Trophoblast cell (in vitro differentiated cells and primary cell): ENCODE measurements at regions not wholly inside any gene's neighbourhood (a gene's known extent, or its start where the extent isn't known, plus 50 kb on each side); places are given as distances from the start of the nearest gene placed in this dataset.
A peak's percentile ranks its signal among the peaks of the same experiment; 100 is the strongest.

Experiments used
- DNase-seq, 2 donors: peaks; one replicate each; pipeline ENCODE4 v3.0.0-alpha.2; 2016
- H2AFZ ChIP-seq: 2 replicates; pipeline ENCODE4 v1.6.1; 2013; ENCODE audit warnings: low read length, moderate library complexity, mild to moderate bottlenecking; ENCODE audit not compliant: insufficient read depth, poor library complexity
- H2AK5ac ChIP-seq: 2 replicates; pipeline ENCODE4 v1.6.1; 2013; ENCODE audit warnings: mild to moderate bottlenecking, low read length
- H2BK120ac ChIP-seq: 2 replicates; pipeline ENCODE4 v1.6.1; 2013; ENCODE audit warnings: low read length, mild to moderate bottlenecking, moderate library complexity; ENCODE audit not compliant: insufficient read depth, poor library complexity
- H2BK12ac ChIP-seq: 2 replicates; pipeline ENCODE4 v1.6.1; 2013; ENCODE audit warnings: mild to moderate bottlenecking, low read length, moderate library complexity
- H2BK5ac ChIP-seq: 2 replicates; pipeline ENCODE4 v1.6.1; 2013; ENCODE audit warnings: low read length, low read depth, moderate library complexity, mild to moderate bottlenecking; ENCODE audit not compliant: poor library complexity
- H3K14ac ChIP-seq: 2 replicates; pipeline ENCODE4 v1.6.1; 2013; ENCODE audit warnings: mild to moderate bottlenecking, low read length
- H3K18ac ChIP-seq: 2 replicates; pipeline ENCODE4 v1.6.1; 2013; ENCODE audit warnings: mild to moderate bottlenecking, low read length
- H3K23ac ChIP-seq: 2 replicates; pipeline ENCODE4 v1.6.1; 2013; ENCODE audit warnings: low read length
- H3K27ac ChIP-seq: 2 replicates; pipeline ENCODE4 v1.5.1; 2013; ENCODE audit warnings: low read depth, mild to moderate bottlenecking, inconsistent platforms, low read length, moderate library complexity
- H3K27me3 ChIP-seq: 2 replicates; pipeline ENCODE4 v1.6.1; 2013; ENCODE audit warnings: inconsistent platforms, mild to moderate bottlenecking, low read length, moderate library complexity; ENCODE audit not compliant: insufficient read depth
- H3K36me3 ChIP-seq, 2 experiments: 1 replicate in 1 of 2; 2 replicates in 1 of 2; pipeline ENCODE4 v1.6.1; 2013; ENCODE audit warnings: low read length in 2 of 2, mild to moderate bottlenecking in 2 of 2, moderate library complexity in 1 of 2; ENCODE audit not compliant: insufficient read depth in 2 of 2, control insufficient read depth in 1 of 2
- H3K4ac ChIP-seq: 2 replicates; pipeline ENCODE4 v1.6.1; 2013; ENCODE audit warnings: low read depth, mild to moderate bottlenecking, low read length, moderate library complexity
- H3K4me1 ChIP-seq, 2 experiments: 1 replicate in 1 of 2; 2 replicates in 1 of 2; pipeline ENCODE4 v1.6.1; 2013; ENCODE audit warnings: low read length in 2 of 2, mild to moderate bottlenecking in 2 of 2, moderate library complexity in 1 of 2; ENCODE audit not compliant: insufficient read depth in 2 of 2, control insufficient read depth in 1 of 2
- H3K4me2 ChIP-seq: 2 replicates; pipeline ENCODE4 v1.6.1; 2013; ENCODE audit warnings: inconsistent platforms, mild to moderate bottlenecking, low read length, moderate library complexity
- H3K4me3 ChIP-seq: 2 replicates; pipeline ENCODE4 v1.5.1; 2013; ENCODE audit warnings: mild to moderate bottlenecking, low read depth, low read length, inconsistent platforms
- H3K79me1 ChIP-seq: one replicate; pipeline ENCODE4 v1.6.1; 2013; ENCODE audit warnings: low read length
- H3K79me2 ChIP-seq: 2 replicates; pipeline ENCODE4 v1.6.1; 2013; ENCODE audit warnings: low read length, mild to moderate bottlenecking; ENCODE audit not compliant: control insufficient read depth, insufficient read depth, poor library complexity
- H3K9ac ChIP-seq: 2 replicates; pipeline ENCODE4 v1.6.1; 2013; ENCODE audit warnings: mild to moderate bottlenecking, low read length
- H3K9me3 ChIP-seq: 2 replicates; pipeline ENCODE4 v1.6.1; 2013; ENCODE audit warnings: low read depth, mild to moderate bottlenecking, control low read depth, inconsistent platforms, low read length; ENCODE audit not compliant: insufficient read depth
- H4K12ac ChIP-seq: 2 replicates; pipeline ENCODE4 v1.6.1; 2013; ENCODE audit warnings: low read depth, mild to moderate bottlenecking, low read length, moderate library complexity
- H4K8ac ChIP-seq: 2 replicates; pipeline ENCODE4 v1.6.1; 2013; ENCODE audit warnings: low read depth, mild to moderate bottlenecking, low read length, moderate library complexity
- H4K91ac ChIP-seq: one replicate; pipeline ENCODE4 v1.6.1; 2013; ENCODE audit warnings: low read depth, mild to moderate bottlenecking, low read length, moderate library complexity
- WGBS: extraction: QIAGEN DNeasy Blood & Tissue Kit; methylation state at CpG from one replicate; pipeline ENCODE4 v1.1.7; 2013; ENCODE audit warnings: missing lambda C conversion rate; ENCODE audit not compliant: insufficient read length, insufficient coverage; ENCODE audit errors: extremely low coverage; 5-methylcytosine and 5-hydroxymethylcytosine counted together

DNA sequence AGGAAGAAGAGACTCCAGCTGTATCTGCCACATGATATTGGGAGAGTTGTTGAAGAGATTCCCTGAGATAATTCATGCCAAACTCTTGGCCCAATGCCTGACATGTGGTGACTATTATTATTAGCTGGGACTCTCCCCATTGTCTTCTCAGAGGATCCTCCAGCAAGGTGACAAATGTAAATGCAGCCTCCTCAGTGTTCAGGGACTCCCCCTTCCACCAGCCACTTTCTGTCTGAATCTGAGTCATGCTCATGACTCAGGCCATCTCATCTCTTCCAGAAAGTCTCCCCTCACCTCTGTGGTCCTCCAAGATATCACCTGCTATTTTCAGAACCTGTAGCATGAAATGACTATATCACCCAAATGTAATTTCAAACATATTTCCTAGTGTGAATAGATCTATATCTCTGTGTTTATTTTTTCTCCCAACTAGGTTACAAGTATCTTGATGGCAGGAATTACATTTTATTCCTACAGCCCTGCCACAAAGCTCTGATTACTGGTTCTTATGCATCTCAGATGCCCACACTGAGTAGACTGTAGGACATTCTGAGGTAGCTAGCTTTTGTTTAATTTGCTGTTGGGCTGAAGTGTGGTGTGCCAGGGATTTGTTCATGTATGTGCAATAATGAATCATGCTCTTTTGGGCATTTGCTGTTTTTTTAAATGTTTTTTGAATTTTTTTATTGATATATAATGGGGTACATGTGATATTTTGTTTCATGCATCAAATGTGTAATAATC is 126.6 kb upstream of the IL12B start:
- Histone ChIP-seq H3K79me2 (no peaks in the 10 kb centered on the region), H3K4ac (no peak overlapping the region), H2BK5ac (no peak overlapping the region), H3K79me1 (no peaks in the 10 kb centered on the region), H4K8ac (no peak overlapping the region), H2BK120ac (no peak overlapping the region), H3K9ac (no peak overlapping the region), H3K9me3 (no peaks in the 10 kb centered on the region), H3K23ac (no peak overlapping the region), H2AFZ (no peak overlapping the region), H3K27me3 (no peaks in the 10 kb centered on the region), H3K4me2 (no peak overlapping the region), H3K14ac (no peak overlapping the region), H3K18ac (no peak overlapping the region), H3K4me3 (no peak overlapping the region), H4K12ac (no peak overlapping the region), H2AK5ac (no peak overlapping the region), H2BK12ac (no peak overlapping the region), H4K91ac (no peak overlapping the region), H3K4me1 (no peaks in the 10 kb centered on the region), H3K27ac (no peak overlapping the region), H3K36me3 (no peaks in the 10 kb centered on the region)
- DNase-seq = peak in 1 of 2 donors; percentile 18

DNA sequence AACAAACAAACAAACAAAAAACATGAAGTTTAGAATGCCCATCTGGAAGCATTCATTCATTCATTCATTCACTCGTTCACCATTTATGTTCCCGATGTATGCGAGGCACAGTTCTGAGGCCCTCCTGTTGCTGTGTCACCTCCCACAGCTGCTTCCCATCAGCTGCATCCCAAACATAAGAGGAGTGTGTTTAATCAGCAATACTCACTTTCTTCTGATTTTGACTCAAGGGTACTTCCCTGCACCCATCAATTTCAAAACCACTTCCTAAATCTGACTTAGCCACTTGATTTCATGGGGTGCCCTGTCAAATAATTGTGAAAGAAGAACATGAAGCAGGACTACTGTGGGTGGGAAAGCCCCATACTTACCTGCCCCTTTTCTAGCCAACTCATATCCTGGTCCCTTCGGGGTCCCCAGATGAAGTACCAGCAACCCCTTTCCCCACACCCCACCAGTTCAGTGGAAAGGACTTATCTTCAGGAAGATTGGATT is 128.0 kb upstream of the IL12B start:
- H3K27me3 ChIP-seq = no peaks in the 10 kb centered on the region
- H4K8ac ChIP-seq = no peak overlapping the region
- H4K91ac ChIP-seq = no peak overlapping the region
- no peak overlapping the region for H2AFZ ChIP-seq
- WGBS = no CpG with 5 or more reads among the region's 4 CpGs
- no peaks in the 10 kb centered on the region for H3K36me3 ChIP-seq
- H3K9me3 ChIP-seq = no peaks in the 10 kb centered on the region
- H3K9ac ChIP-seq = no peak overlapping the region
- no peak overlapping the region for H3K18ac ChIP-seq
- H3K4me3 ChIP-seq = no peak overlapping the region
- no peak overlapping the region for H3K14ac ChIP-seq
- H3K79me2 ChIP-seq = no peaks in the 10 kb centered on the region
- DNase-seq = peak in 1 of 2 donors; percentile 10
- no peak overlapping the region for H2AK5ac ChIP-seq
- no peak overlapping the region for H2BK120ac ChIP-seq
- no peak overlapping the region for H3K27ac ChIP-seq
- H3K79me1 ChIP-seq = no peaks in the 10 kb centered on the region
- H2BK12ac ChIP-seq = no peak overlapping the region
- H3K23ac ChIP-seq = no peak overlapping the region
- no peak overlapping the region for H2BK5ac ChIP-seq
- H3K4ac ChIP-seq = no peak overlapping the region
- H3K4me1 ChIP-seq = no peaks in the 10 kb centered on the region
- no peak overlapping the region for H4K12ac ChIP-seq
- no peak overlapping the region for H3K4me2 ChIP-seq

GRCh38 chr5:159459132-159459627 is 128.9 kb upstream of the IL12B start:
- no peaks in the 10 kb centered on the region for H3K27me3 ChIP-seq
- no peak overlapping the region for H3K4me2 ChIP-seq
- no peak overlapping the region for H2BK12ac ChIP-seq
- H4K12ac ChIP-seq = no peak overlapping the region
- no peak overlapping the region for H3K18ac ChIP-seq
- no peak overlapping the region for H3K23ac ChIP-seq
- no peak overlapping the region for H2BK120ac ChIP-seq
- H3K27ac ChIP-seq = no peak overlapping the region
- no peak overlapping the region for H4K8ac ChIP-seq
- H2AFZ ChIP-seq = no peak overlapping the region
- H3K9me3 ChIP-seq = no peaks in the 10 kb centered on the region
- H3K4me1 ChIP-seq = peaks cover 0 to 2% of the 10 kb centered on the region in 2 experiments
- no peak overlapping the region for H4K91ac ChIP-seq
- no peak overlapping the region for H3K4me3 ChIP-seq
- no peak overlapping the region for H2AK5ac ChIP-seq
- no peak overlapping the region for H3K14ac ChIP-seq
- H3K79me1 ChIP-seq = no peaks in the 10 kb centered on the region
- no peak overlapping the region for H2BK5ac ChIP-seq
- no CpG with 5 or more reads among the region's 2 CpGs for WGBS
- no peak for DNase-seq
- H3K36me3 ChIP-seq = no peaks in the 10 kb centered on the region
- H3K4ac ChIP-seq = no peak overlapping the region
- H3K9ac ChIP-seq = no peak overlapping the region
- no peaks in the 10 kb centered on the region for H3K79me2 ChIP-seq

DNA sequence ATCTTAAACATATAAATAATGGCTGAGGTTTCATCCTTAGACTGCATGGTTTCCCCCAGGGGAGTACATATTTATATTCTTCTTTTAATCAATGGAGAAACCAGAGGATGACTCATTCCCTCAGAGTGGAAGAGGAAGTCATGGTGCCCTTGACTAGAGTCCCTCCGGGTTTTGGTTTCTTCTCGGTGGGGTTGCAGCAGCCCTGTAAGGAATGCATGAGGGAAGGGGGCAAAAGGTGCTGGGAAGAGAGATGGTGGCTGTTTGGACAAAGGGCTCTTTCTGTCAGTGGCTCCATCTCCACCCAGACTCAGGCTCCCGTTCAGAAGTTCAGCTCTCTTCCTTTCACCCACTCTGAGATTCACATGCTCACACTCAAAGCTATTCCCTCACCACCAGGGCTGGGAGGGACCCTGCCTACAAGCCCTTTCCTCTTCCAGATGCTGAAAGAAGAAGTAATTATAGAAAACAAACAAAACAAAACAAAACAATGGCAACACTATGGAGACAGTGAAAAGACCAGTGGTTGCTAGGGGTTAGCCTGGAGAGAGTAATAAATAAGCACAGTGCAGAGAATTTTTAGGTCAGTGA is 129.8 kb upstream of the IL12B start:
- H4K91ac ChIP-seq = no peak overlapping the region
- H3K4me2 ChIP-seq = no peak overlapping the region
- no peaks in the 10 kb centered on the region for H3K79me1 ChIP-seq
- no peak overlapping the region for H2BK5ac ChIP-seq
- no peak overlapping the region for H2AK5ac ChIP-seq
- no CpG with 5 or more reads among the region's 3 CpGs for WGBS
- no peak overlapping the region for H3K27ac ChIP-seq
- no peaks in the 10 kb centered on the region for H3K79me2 ChIP-seq
- H3K18ac ChIP-seq = no peak overlapping the region
- H2BK12ac ChIP-seq = no peak overlapping the region
- no peak overlapping the region for H3K4ac ChIP-seq
- H3K9ac ChIP-seq = no peak overlapping the region
- H3K23ac ChIP-seq = no peak overlapping the region
- no peak overlapping the region for H3K4me3 ChIP-seq
- H3K9me3 ChIP-seq = no peaks in the 10 kb centered on the region
- H3K27me3 ChIP-seq = no peaks in the 10 kb centered on the region
- no peak overlapping the region for H2AFZ ChIP-seq
- peak in 1 of 2 donors; percentile 43 for DNase-seq
- H3K14ac ChIP-seq = no peak overlapping the region
- no peaks in the 10 kb centered on the region for H3K36me3 ChIP-seq
- no peak overlapping the region for H4K12ac ChIP-seq
- peaks cover 0 to 2% of the 10 kb centered on the region in 2 experiments for H3K4me1 ChIP-seq
- no peak overlapping the region for H2BK120ac ChIP-seq
- H4K8ac ChIP-seq = no peak overlapping the region
